ENCODE measurements at regions not wholly inside any gene's neighbourhood (a gene's known extent, or its start where the extent isn't known, plus 50 kb on each side); places are given as distances from the start of the nearest gene placed in this dataset.

- TF ChIP-seq POLR2AphosphoS5 (IDR thresholded peaks at IDR 0.05; ENCODE audit: low read depth), result no peak
- no peak for TF ChIP-seq ETS1 (IDR thresholded peaks at IDR 0.05)
- no peak for TF ChIP-seq NANOG (IDR thresholded peaks at IDR 0.05; ENCODE audit: borderline replicate concordance)
Observed at GRCh38 chr12:128057586-128057985, 209.4 kb upstream of the TMEM132C start (continued).

- no peaks in the 10 kb centered on the region for H3K27me3 ChIP-seq (ENCODE audit: insufficient read depth)
- no peak overlapping the region for H3K27ac Mint-ChIP-seq
- H3K4me3 Mint-ChIP-seq, result no peak overlapping the region
- no peak overlapping the region for H2AFZ ChIP-seq
- peaks cover 38% of the 10 kb centered on the region for H3K36me3 Mint-ChIP-seq (ENCODE audit: low read depth)
- no peaks in the 10 kb centered on the region for H3K9me2 ChIP-seq (ENCODE audit: insufficient read depth)
- H4K20me1 ChIP-seq (replicated peaks; ENCODE audit: insufficient read depth), result no peaks in the 10 kb centered on the region
- no peaks in the 10 kb centered on the region for H3K4me1 ChIP-seq (ENCODE audit: insufficient read depth)
- H3F3A ChIP-seq (replicated peaks; ENCODE audit: low read depth), result no peaks in the 10 kb centered on the region
- DNase-seq (ENCODE audit: low spot score) (no peak), ATAC-seq (no peak)
- H3K27ac ChIP-seq (ENCODE audit: low read depth), result no peak overlapping the region
- peaks cover 94% of the 10 kb centered on the region for H3K9me3 Mint-ChIP-seq
- H3K4me3 ChIP-seq, result no peak overlapping the region
- no peaks in the 10 kb centered on the region for H3K36me3 ChIP-seq (ENCODE audit: insufficient read depth)
- no peaks in the 10 kb centered on the region for H3K79me2 ChIP-seq (replicated peaks; ENCODE audit: insufficient read depth)
- H3K4me1 Mint-ChIP-seq, result no peaks in the 10 kb centered on the region
- peaks cover 4% of the 10 kb centered on the region for H3K27me3 Mint-ChIP-seq (ENCODE audit: insufficient read depth, low read depth, poor library complexity)
- no peak overlapping the region for H3K4me2 ChIP-seq
- no peak for TF ChIP-seq CREB1 (CRISPR knock-in tag; IDR thresholded peaks at IDR 0.05; ENCODE audit: low read depth)
- no peak for TF ChIP-seq REST (IDR thresholded peaks at IDR 0.05; ENCODE audit: unreplicated experiment)
- TF ChIP-seq NANOG (IDR thresholded peaks at IDR 0.05; ENCODE audit: borderline replicate concordance), result no peak
- no peak for TF ChIP-seq ZNF114 (CRISPR knock-in tag; IDR thresholded peaks at IDR 0.05)
- no peak for TF ChIP-seq POLR2AphosphoS5 (IDR thresholded peaks at IDR 0.05; ENCODE audit: low read depth)
- TF ChIP-seq STAT1 (IDR thresholded peaks at IDR 0.05; ENCODE audit: unreplicated experiment), result no peak
- no peak for TF ChIP-seq EZH2phosphoT487 (IDR thresholded peaks at IDR 0.05; ENCODE audit: unreplicated experiment)
- no peak for TF ChIP-seq CTCF (conservative IDR thresholded peaks at IDR 0.05; ENCODE audit: low read depth in 2 of 2)
- TF ChIP-seq EZH2 (IDR thresholded peaks at IDR 0.05; ENCODE audit: low read depth, unreplicated experiment), result no peak
- no peak for TF ChIP-seq JUNB (IDR thresholded peaks at IDR 0.05; ENCODE audit: unreplicated experiment)
- TF ChIP-seq ZNF331 (CRISPR knock-in tag; IDR thresholded peaks at IDR 0.05; ENCODE audit: low read depth), result no peak
- TF ChIP-seq ETS1 (IDR thresholded peaks at IDR 0.05), result no peak
Observed at GRCh38 chr12:128059621-128060370, 207.2 kb upstream of the TMEM132C start.
